ENCODE measurements at regions not wholly inside any gene's neighbourhood (a gene's known extent, or its start where the extent isn't known, plus 50 kb on each side); places are given as distances from the start of the nearest gene placed in this dataset.
"Not testable (repeated sequence)": the region's sequence is repeated elsewhere in the genome, so short reads cannot be mapped to it uniquely, and the experiment has no call there.

GRCh38 chr3:87564438-87564837 is 288.1 kb upstream of the POU1F1 start:
- no peak for DNase-seq

GRCh38 chr3:87563712-87564111 is 287.3 kb upstream of the POU1F1 start:
- no peak for DNase-seq

GRCh38 chr3:87558492-87558891 is 282.1 kb upstream of the POU1F1 start:
- no peak for DNase-seq

GRCh38 chr3:87555290-87555689 is 278.9 kb upstream of the POU1F1 start:
- DNase-seq, result no peak

- no peak for DNase-seq
Observed at GRCh38 chr3:87553058-87553457, 276.7 kb upstream of the POU1F1 start.

GRCh38 chr3:87550892-87551291 is 274.5 kb upstream of the POU1F1 start:
- DNase-seq, result no peak

- DNase-seq, result no peak
Observed at GRCh38 chr3:87549208-87549607, 272.8 kb upstream of the POU1F1 start.

- DNase-seq, result no peak
Observed at GRCh38 chr3:87548271-87548670, 271.9 kb upstream of the POU1F1 start.

GRCh38 chr3:87546216-87546615 is 269.8 kb upstream of the POU1F1 start:
- DNase-seq, result no peak

GRCh38 chr3:87543408-87543807 is 267.0 kb upstream of the POU1F1 start:
- DNase-seq, result not testable (repeated sequence)

- DNase-seq, result no peak
Observed at GRCh38 chr3:87541723-87542122, 265.3 kb upstream of the POU1F1 start.

GRCh38 chr3:87538722-87539121 is 262.3 kb upstream of the POU1F1 start:
- not testable (repeated sequence) for DNase-seq

- DNase-seq, result no peak
Observed at GRCh38 chr3:87509401-87509800, 233.0 kb upstream of the POU1F1 start.

- DNase-seq, result no peak
Observed at GRCh38 chr3:87508921-87509320, 232.5 kb upstream of the POU1F1 start.

- no peak for DNase-seq
Observed at GRCh38 chr3:87507753-87508152, 231.4 kb upstream of the POU1F1 start.

- DNase-seq, result peak; percentile 10
Observed at GRCh38 chr3:87503900-87504498, 227.6 kb upstream of the POU1F1 start.

GRCh38 chr3:87501076-87501475 is 224.7 kb upstream of the POU1F1 start:
- no peak for DNase-seq

GRCh38 chr3:87498358-87499080 is 222.1 kb upstream of the POU1F1 start:
- DNase-seq, result no peak

GRCh38 chr3:87495938-87496337 is 219.6 kb upstream of the POU1F1 start:
- DNase-seq, result no peak

GRCh38 chr3:87494264-87494663 is 217.9 kb upstream of the POU1F1 start:
- no peak for DNase-seq

- DNase-seq, result no peak
Observed at GRCh38 chr3:87491843-87492242, 215.5 kb upstream of the POU1F1 start.

GRCh38 chr3:87489892-87490291 is 213.5 kb upstream of the POU1F1 start:
- DNase-seq, result no peak

- no peak for DNase-seq
Observed at GRCh38 chr3:87488765-87489164, 212.4 kb upstream of the POU1F1 start.

GRCh38 chr3:87486635-87487034 is 210.3 kb upstream of the POU1F1 start:
- DNase-seq, result not testable (repeated sequence)

GRCh38 chr3:87486115-87486514 is 209.7 kb upstream of the POU1F1 start:
- no peak for DNase-seq
